ENCODE measurements at regions not wholly inside any gene's neighbourhood (a gene's known extent, or its start where the extent isn't known, plus 50 kb on each side); places are given as distances from the start of the nearest gene placed in this dataset.
"Not testable (repeated sequence)": the region's sequence is repeated elsewhere in the genome, so short reads cannot be mapped to it uniquely, and the experiment has no call there.

GRCh38 chr2:131822237-131822721, 294.6 kb downstream of the CCDC74A start:
- not testable (repeated sequence) for DNase-seq (ENCODE audit: insufficient read length, low spot score); FAIRE-seq

- FAIRE-seq; DNase-seq (ENCODE audit: insufficient read length, low spot score): not testable (repeated sequence)
These were observed 295.4 kb downstream of the CCDC74A start for GRCh38 chr2:131823058-131823457.

- FAIRE-seq: not testable (repeated sequence)
These were observed 297.3 kb downstream of the CCDC74A start for GRCh38 chr2:131824986-131825385.

GRCh38 chr2:131827481-131828163, 299.9 kb downstream of the CCDC74A start:
- FAIRE-seq (no peak), DNase-seq (ENCODE audit: insufficient read length, low spot score) (no peak)

More at GRCh38 chr2:131824986-131825385, 297.3 kb downstream of the CCDC74A start:
- DNase-seq (ENCODE audit: insufficient read length, low spot score): not testable (repeated sequence)

- FAIRE-seq (no peak), DNase-seq (ENCODE audit: insufficient read length, low spot score) (no peak)
These were observed 300.5 kb downstream of the CCDC74A start for GRCh38 chr2:131828164-131828561.

GRCh38 chr2:131828633-131829455, 301.2 kb downstream of the CCDC74A start:
- not testable (repeated sequence) for DNase-seq (ENCODE audit: insufficient read length, low spot score); FAIRE-seq

- not testable (repeated sequence) for FAIRE-seq
These were observed 302.0 kb downstream of the CCDC74A start for GRCh38 chr2:131829456-131830241.

GRCh38 chr2:131830242-131830945, 302.7 kb downstream of the CCDC74A start:
- not testable (repeated sequence) for FAIRE-seq; DNase-seq (ENCODE audit: insufficient read length, low spot score)

More at GRCh38 chr2:131829456-131830241, 302.0 kb downstream of the CCDC74A start:
- DNase-seq (ENCODE audit: insufficient read length, low spot score): not testable (repeated sequence)

- DNase-seq (ENCODE audit: insufficient read length, low spot score); FAIRE-seq: not testable (repeated sequence)
These were observed 303.2 kb downstream of the CCDC74A start for GRCh38 chr2:131830946-131831310.

GRCh38 chr2:131831450-131832208, 303.9 kb downstream of the CCDC74A start:
- not testable (repeated sequence) for DNase-seq (ENCODE audit: insufficient read length, low spot score); FAIRE-seq

GRCh38 chr2:131832209-131832780, 304.6 kb downstream of the CCDC74A start:
- not testable (repeated sequence) for DNase-seq (ENCODE audit: insufficient read length, low spot score); FAIRE-seq

GRCh38 chr2:131832917-131833316, 305.2 kb downstream of the CCDC74A start:
- DNase-seq (ENCODE audit: insufficient read length, low spot score): not testable (repeated sequence)

GRCh38 chr2:131833367-131834202, 305.9 kb downstream of the CCDC74A start:
- FAIRE-seq; DNase-seq (ENCODE audit: insufficient read length, low spot score): not testable (repeated sequence)

More at GRCh38 chr2:131832917-131833316, 305.2 kb downstream of the CCDC74A start:
- FAIRE-seq: not testable (repeated sequence)

- not testable (repeated sequence) for DNase-seq (ENCODE audit: insufficient read length, low spot score); FAIRE-seq
These were observed 306.7 kb downstream of the CCDC74A start for GRCh38 chr2:131834203-131835020.

- not testable (repeated sequence) for DNase-seq (ENCODE audit: insufficient read length, low spot score); FAIRE-seq
These were observed 307.3 kb downstream of the CCDC74A start for GRCh38 chr2:131835022-131835421.

- FAIRE-seq: no peak
- no peak for DNase-seq (ENCODE audit: insufficient read length, low spot score)
These were observed 308.0 kb downstream of the CCDC74A start for GRCh38 chr2:131835621-131836091.

- not testable (repeated sequence) for DNase-seq (ENCODE audit: insufficient read length, low spot score); FAIRE-seq
These were observed 308.4 kb downstream of the CCDC74A start for GRCh38 chr2:131836116-131836515.
